ENCODE measurements at regions not wholly inside any gene's neighbourhood (a gene's known extent, or its start where the extent isn't known, plus 50 kb on each side); places are given as distances from the start of the nearest gene placed in this dataset.

- H4K20me1 ChIP-seq (ENCODE audit: insufficient read depth) = no peaks in the 10 kb centered on the region
- in situ Hi-C loops (cut with MboI) = no loop called here
- no peak overlapping the region for H3K27ac ChIP-seq
- no peaks in the 10 kb centered on the region for H3K79me2 ChIP-seq (ENCODE audit: insufficient read depth)
- DNase-seq = no peak
- WGBS, 2 experiments (ENCODE audit: low coverage in 1 of 2, low lambda C conversion rate in 2 of 2, missing lambda C conversion rate in 2 of 2) = 34 to 42% methylated on average over 8 of the region's 8 CpGs
- no peak for TF ChIP-seq EZH2phosphoT487 (IDR thresholded peaks at IDR 0.05; ENCODE audit: insufficient read depth, low read depth)
- TF ChIP-seq EZH2 (IDR thresholded peaks at IDR 0.05; ENCODE audit: insufficient read depth, poor library complexity, severe bottlenecking) = no peak
- H3K4me3 ChIP-seq = no peak overlapping the region
- no peaks in the 10 kb centered on the region for H3F3A ChIP-seq (ENCODE audit: insufficient read depth)
- H3K4me1 ChIP-seq (ENCODE audit: insufficient read depth) = no peaks in the 10 kb centered on the region
- H3K9me2 ChIP-seq (ENCODE audit: insufficient read depth) = no peaks in the 10 kb centered on the region
- H3K27me3 ChIP-seq (replicated peaks; ENCODE audit: insufficient read depth) = no peaks in the 10 kb centered on the region
- H3K9ac ChIP-seq = no peak overlapping the region
- H2AFZ ChIP-seq = no peak overlapping the region
- H3K4me2 ChIP-seq (ENCODE audit: unreplicated experiment) = no peak overlapping the region
- no peaks in the 10 kb centered on the region for H3K9me3 ChIP-seq (ENCODE audit: low read depth)
- no peaks in the 10 kb centered on the region for H3K36me3 ChIP-seq (ENCODE audit: low read depth)
Measured at GRCh38 chr16:6309271-6309670, 1023.4 kb upstream of the RBFOX1 start.

- in situ Hi-C loops (cut with MboI) = no loop called here
- H3K9me2 ChIP-seq (ENCODE audit: insufficient read depth) = no peaks in the 10 kb centered on the region
- DNase-seq = no peak
- H3K79me2 ChIP-seq (ENCODE audit: insufficient read depth) = no peaks in the 10 kb centered on the region
- no peaks in the 10 kb centered on the region for H3K4me1 ChIP-seq (ENCODE audit: insufficient read depth)
- WGBS, 2 experiments (ENCODE audit: low coverage in 1 of 2, low lambda C conversion rate in 2 of 2, missing lambda C conversion rate in 2 of 2) = 13 to 19% methylated on average over 2 of the region's 2 CpGs
- no peak overlapping the region for H3K27ac ChIP-seq
- H3K36me3 ChIP-seq (ENCODE audit: low read depth) = no peaks in the 10 kb centered on the region
- no peak for TF ChIP-seq EZH2phosphoT487 (IDR thresholded peaks at IDR 0.05; ENCODE audit: insufficient read depth, low read depth)
- no peak for TF ChIP-seq EZH2 (IDR thresholded peaks at IDR 0.05; ENCODE audit: insufficient read depth, poor library complexity, severe bottlenecking)
- no peaks in the 10 kb centered on the region for H4K20me1 ChIP-seq (ENCODE audit: insufficient read depth)
- no peak overlapping the region for H3K4me2 ChIP-seq (ENCODE audit: unreplicated experiment)
- H3F3A ChIP-seq (ENCODE audit: insufficient read depth) = no peaks in the 10 kb centered on the region
- no peaks in the 10 kb centered on the region for H3K9me3 ChIP-seq (ENCODE audit: low read depth)
- no peak overlapping the region for H3K4me3 ChIP-seq
- no peak overlapping the region for H2AFZ ChIP-seq
- no peak overlapping the region for H3K9ac ChIP-seq
- H3K27me3 ChIP-seq (replicated peaks; ENCODE audit: insufficient read depth) = no peaks in the 10 kb centered on the region
Measured at GRCh38 chr16:6308176-6308575, 1024.5 kb upstream of the RBFOX1 start.

GRCh38 chr16:6300523-6300922, 1032.1 kb upstream of the RBFOX1 start:
- H3K79me2 ChIP-seq (ENCODE audit: insufficient read depth) = no peaks in the 10 kb centered on the region
- H3K27ac ChIP-seq = no peak overlapping the region
- H3K36me3 ChIP-seq (ENCODE audit: low read depth) = no peaks in the 10 kb centered on the region
- no peaks in the 10 kb centered on the region for H3K27me3 ChIP-seq (replicated peaks; ENCODE audit: insufficient read depth)
- H2AFZ ChIP-seq = no peak overlapping the region
- H3K9me2 ChIP-seq (ENCODE audit: insufficient read depth) = no peaks in the 10 kb centered on the region
- no peak overlapping the region for H3K4me3 ChIP-seq
- H3K4me1 ChIP-seq (ENCODE audit: insufficient read depth) = no peaks in the 10 kb centered on the region
- no peaks in the 10 kb centered on the region for H3F3A ChIP-seq (ENCODE audit: insufficient read depth)
- in situ Hi-C loops (cut with MboI) = no loop called here
- H3K9me3 ChIP-seq (ENCODE audit: low read depth) = no peaks in the 10 kb centered on the region
- TF ChIP-seq EZH2phosphoT487 (IDR thresholded peaks at IDR 0.05; ENCODE audit: insufficient read depth, low read depth) (no peak), EZH2 (IDR thresholded peaks at IDR 0.05; ENCODE audit: insufficient read depth, poor library complexity, severe bottlenecking) (no peak)
- no peak overlapping the region for H3K4me2 ChIP-seq (ENCODE audit: unreplicated experiment)
- H4K20me1 ChIP-seq (ENCODE audit: insufficient read depth) = no peaks in the 10 kb centered on the region
- no peak overlapping the region for H3K9ac ChIP-seq
- 17 to 20% methylated on average over 4 of the region's 4 CpGs for WGBS, 2 experiments (ENCODE audit: low coverage in 1 of 2, low lambda C conversion rate in 2 of 2, missing lambda C conversion rate in 2 of 2)
- no peak for DNase-seq

GRCh38 chr16:6297666-6298410, 1034.8 kb upstream of the RBFOX1 start:
- no peak for DNase-seq
- Histone ChIP-seq H3K27me3 (replicated peaks; ENCODE audit: insufficient read depth) (no peaks in the 10 kb centered on the region), H3F3A (ENCODE audit: insufficient read depth) (no peaks in the 10 kb centered on the region), H3K9me3 (ENCODE audit: low read depth) (no peaks in the 10 kb centered on the region), H3K79me2 (ENCODE audit: insufficient read depth) (no peaks in the 10 kb centered on the region), H3K27ac (no peak overlapping the region), H4K20me1 (ENCODE audit: insufficient read depth) (no peaks in the 10 kb centered on the region), H3K4me3 (no peak overlapping the region), H3K9ac (no peak overlapping the region), H3K4me2 (ENCODE audit: unreplicated experiment) (no peak overlapping the region), H3K4me1 (ENCODE audit: insufficient read depth) (no peaks in the 10 kb centered on the region), H3K36me3 (ENCODE audit: low read depth) (no peaks in the 10 kb centered on the region), H3K9me2 (ENCODE audit: insufficient read depth) (no peaks in the 10 kb centered on the region), H2AFZ (no peak overlapping the region)
- TF ChIP-seq EZH2 (IDR thresholded peaks at IDR 0.05; ENCODE audit: insufficient read depth, poor library complexity, severe bottlenecking) (no peak), EZH2phosphoT487 (IDR thresholded peaks at IDR 0.05; ENCODE audit: insufficient read depth, low read depth) (no peak)
- in situ Hi-C loops (cut with MboI) = no loop called here
- 23 to 24% methylated on average over 8 of the region's 8 CpGs for WGBS, 2 experiments (ENCODE audit: low coverage in 1 of 2, low lambda C conversion rate in 2 of 2, missing lambda C conversion rate in 2 of 2)

Data from GM23248 (cell line).